Ishikawa (cell line): ENCODE measurements at regions not wholly inside any gene's neighbourhood (a gene's known extent, or its start where the extent isn't known, plus 50 kb on each side); places are given as distances from the start of the nearest gene placed in this dataset.

Source experiments
- CEBPB ChIP-seq: IDR thresholded peaks from 2 replicates; pipeline ENCODE4 v1.6.1; 2012
- CREB1 ChIP-seq: IDR thresholded peaks from 2 replicates; pipeline ENCODE4 v1.6.1; 2012; ENCODE audit warnings: low read depth
- EP300 ChIP-seq: IDR thresholded peaks from 2 replicates; pipeline ENCODE4 v1.6.1; 2012; ENCODE audit warnings: borderline replicate concordance
- RAD21 ChIP-seq: IDR thresholded peaks from 2 replicates; pipeline ENCODE4 v1.6.1; 2012; ENCODE audit warnings: low read depth
- TCF12 ChIP-seq: IDR thresholded peaks from 2 replicates; pipeline ENCODE4 v1.6.1; 2012; ENCODE audit warnings: low read depth
- TEAD4 ChIP-seq: IDR thresholded peaks from 2 replicates; pipeline ENCODE4 v1.6.1; 2012
- YY1 ChIP-seq: IDR thresholded peaks from 2 replicates; pipeline ENCODE4 v1.6.1; 2012; ENCODE audit warnings: low read depth

DNA sequence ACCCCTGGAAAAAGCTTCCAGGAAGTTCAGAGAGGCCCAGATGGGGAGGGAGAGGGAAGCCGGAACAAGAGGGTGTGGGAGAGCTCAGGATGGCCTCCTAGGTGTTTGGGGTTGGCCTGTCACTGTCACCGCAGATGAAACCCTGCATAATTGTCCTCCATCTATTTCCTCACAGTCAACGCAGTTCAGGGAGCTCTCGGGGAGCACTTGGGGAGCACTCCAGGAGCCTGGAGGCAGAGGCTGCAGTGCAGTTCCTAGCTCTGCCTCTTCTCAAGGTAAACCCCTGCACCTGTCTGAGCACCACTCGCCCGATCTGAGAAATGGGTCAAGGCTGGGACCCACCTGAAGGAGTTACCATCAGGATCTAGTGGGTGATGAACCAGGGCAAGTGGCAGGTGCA, 194.6 kb upstream of the LHX5 start:
- TF ChIP-seq RAD21 (no peak), TEAD4 (no peak), CEBPB (no peak), YY1 (no peak), EP300 (no peak), CREB1 (no peak), TCF12 (no peak)
